ENCODE measurements at regions not wholly inside any gene's neighbourhood (a gene's known extent, or its start where the extent isn't known, plus 50 kb on each side); places are given as distances from the start of the nearest gene placed in this dataset.

GRCh38 chr18:44187090-44187489, 493.6 kb upstream of the SETBP1 start:
- no peak overlapping the region for H3K4me2 ChIP-seq (ENCODE audit: low read length)
- H3K27me3 ChIP-seq (ENCODE audit: control insufficient read depth, insufficient read depth, low read length): no peaks in the 10 kb centered on the region
- no peaks in the 10 kb centered on the region for H3K36me3 ChIP-seq (ENCODE audit: insufficient read depth, low read length)
- no peaks in the 10 kb centered on the region for H3K4me1 ChIP-seq (ENCODE audit: control insufficient read depth, insufficient read depth, low read length)
- H3K4me3 ChIP-seq (ENCODE audit: low read length): no peak overlapping the region
- H3K9me3 ChIP-seq (replicated peaks; ENCODE audit: low read length): no peaks in the 10 kb centered on the region
- H3K9ac ChIP-seq (ENCODE audit: low read depth, low read length): no peak overlapping the region

DNA sequence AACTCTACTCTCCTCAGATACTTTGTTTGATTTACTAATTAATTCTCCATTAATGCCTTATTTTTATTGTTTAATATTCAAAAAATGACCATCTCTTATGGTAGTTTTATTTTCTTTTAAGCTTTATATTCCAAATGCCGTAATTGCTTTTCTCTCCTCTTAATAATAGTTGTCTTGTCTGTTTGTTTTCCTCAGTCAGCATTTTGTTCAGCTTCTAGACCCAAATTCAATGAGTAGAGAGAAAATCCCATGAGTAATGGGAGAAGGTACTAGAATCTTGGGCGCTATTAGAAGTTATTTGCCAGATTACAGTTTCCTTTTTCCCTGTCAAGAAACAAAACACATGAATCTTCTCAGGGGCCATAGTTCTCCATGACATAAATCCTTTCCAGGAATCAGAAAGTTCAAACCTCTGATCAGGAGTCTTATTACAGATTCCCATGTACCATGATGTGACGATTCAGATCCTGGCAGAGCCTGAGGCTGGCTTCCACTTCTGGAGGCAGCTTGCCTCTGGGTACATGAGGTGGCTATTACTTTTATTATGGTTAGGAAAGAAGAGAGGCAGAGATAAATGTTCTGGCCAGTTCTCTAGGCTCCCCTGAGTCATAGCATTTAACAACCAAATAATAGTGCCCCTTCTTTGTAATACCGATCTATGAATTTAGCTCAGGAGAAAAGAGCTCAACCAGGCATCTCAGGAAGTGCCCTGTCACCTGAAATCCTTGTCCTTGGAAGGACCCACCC, 485.1 kb upstream of the SETBP1 start:
- Histone ChIP-seq H3K9me3 (replicated peaks; ENCODE audit: low read length) (no peaks in the 10 kb centered on the region), H3K9ac (ENCODE audit: low read depth, low read length) (no peak overlapping the region), H3K4me3 (ENCODE audit: low read length) (no peak overlapping the region), H3K4me1 (ENCODE audit: control insufficient read depth, insufficient read depth, low read length) (peaks cover 4% of the 10 kb centered on the region), H3K4me2 (ENCODE audit: low read length) (no peak overlapping the region), H3K36me3 (ENCODE audit: insufficient read depth, low read length) (no peaks in the 10 kb centered on the region), H3K27me3 (ENCODE audit: control insufficient read depth, insufficient read depth, low read length) (no peaks in the 10 kb centered on the region)

- Histone ChIP-seq H3K4me1 (ENCODE audit: control insufficient read depth, insufficient read depth, low read length) (peaks cover 4% of the 10 kb centered on the region), H3K36me3 (ENCODE audit: insufficient read depth, low read length) (no peaks in the 10 kb centered on the region), H3K9ac (ENCODE audit: low read depth, low read length) (no peak overlapping the region), H3K9me3 (replicated peaks; ENCODE audit: low read length) (no peaks in the 10 kb centered on the region), H3K27me3 (ENCODE audit: control insufficient read depth, insufficient read depth, low read length) (no peaks in the 10 kb centered on the region), H3K4me3 (ENCODE audit: low read length) (no peak overlapping the region), H3K4me2 (ENCODE audit: low read length) (no peak overlapping the region)
Measured at GRCh38 chr18:44197832-44198611, 482.7 kb upstream of the SETBP1 start.

DNA sequence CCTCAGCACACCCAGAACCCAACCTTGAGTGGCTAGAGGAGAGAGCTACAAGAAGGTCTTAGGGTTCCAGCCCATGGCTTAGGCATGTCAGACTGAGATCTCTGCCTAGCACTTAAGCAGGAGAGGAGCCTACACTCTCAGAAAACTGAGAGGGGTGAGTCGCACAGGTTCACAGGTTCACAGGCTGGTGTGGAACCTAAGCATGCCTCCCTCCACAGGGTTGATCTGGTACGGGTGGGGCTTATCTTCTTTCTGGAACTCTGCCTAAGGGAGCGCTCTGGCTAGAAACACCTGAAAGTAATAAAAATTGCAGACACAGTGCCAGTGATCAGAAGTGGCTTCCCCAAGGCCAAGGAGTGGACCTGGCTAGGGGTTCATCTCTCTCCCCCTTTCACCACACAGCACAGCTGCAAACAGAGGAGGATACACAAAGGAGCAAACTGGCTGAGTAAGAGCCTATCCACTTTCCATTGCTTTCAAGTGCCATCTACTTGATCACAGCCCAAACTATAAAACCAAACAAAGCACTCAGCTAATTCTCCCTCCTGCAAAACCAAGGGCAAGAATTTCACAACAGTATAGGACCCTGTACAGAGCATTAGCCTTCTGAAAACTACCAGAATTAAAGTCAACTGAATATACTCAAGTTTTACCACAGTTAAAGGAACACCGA, 481.9 kb upstream of the SETBP1 start:
- Histone ChIP-seq H3K4me2 (ENCODE audit: low read length) (no peak overlapping the region), H3K27me3 (ENCODE audit: control insufficient read depth, insufficient read depth, low read length) (no peaks in the 10 kb centered on the region), H3K9me3 (replicated peaks; ENCODE audit: low read length) (no peaks in the 10 kb centered on the region), H3K4me3 (ENCODE audit: low read length) (no peak overlapping the region), H3K9ac (ENCODE audit: low read depth, low read length) (no peak overlapping the region), H3K4me1 (ENCODE audit: control insufficient read depth, insufficient read depth, low read length) (peaks cover 4% of the 10 kb centered on the region), H3K36me3 (ENCODE audit: insufficient read depth, low read length) (no peaks in the 10 kb centered on the region)

- Histone ChIP-seq H3K9me3 (replicated peaks; ENCODE audit: low read length) (peaks cover 3% of the 10 kb centered on the region), H3K4me1 (ENCODE audit: control insufficient read depth, insufficient read depth, low read length) (no peaks in the 10 kb centered on the region)
Measured at GRCh38 chr18:44213293-44213692, 467.4 kb upstream of the SETBP1 start.

DNA sequence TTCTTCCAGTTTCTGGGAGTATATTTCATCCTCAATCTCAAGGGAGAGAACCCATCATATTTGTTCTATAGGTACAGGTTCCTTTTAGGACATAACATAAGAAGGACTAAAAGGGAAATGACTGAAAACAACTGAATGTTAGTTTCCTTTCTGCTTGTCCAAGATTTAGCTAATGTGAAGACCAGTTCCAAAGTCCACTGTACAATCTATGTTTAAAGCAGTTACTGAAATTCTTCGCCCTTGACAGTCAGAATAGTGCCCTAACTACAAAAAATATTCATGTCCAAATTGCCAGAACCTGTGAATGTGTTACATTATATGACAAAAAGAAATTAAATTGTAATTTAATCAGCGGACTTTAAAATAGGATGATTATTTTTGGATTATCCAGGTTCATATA, 466.3 kb upstream of the SETBP1 start:
- Histone ChIP-seq H3K9me3 (replicated peaks; ENCODE audit: low read length) (peaks cover 3% of the 10 kb centered on the region), H3K4me2 (ENCODE audit: low read length) (no peak overlapping the region), H3K4me1 (ENCODE audit: control insufficient read depth, insufficient read depth, low read length) (no peaks in the 10 kb centered on the region), H3K4me3 (ENCODE audit: low read length) (no peak overlapping the region), H3K27me3 (ENCODE audit: control insufficient read depth, insufficient read depth, low read length) (no peaks in the 10 kb centered on the region), H3K36me3 (ENCODE audit: insufficient read depth, low read length) (no peaks in the 10 kb centered on the region), H3K9ac (ENCODE audit: low read depth, low read length) (no peak overlapping the region)

More at GRCh38 chr18:44213293-44213692, 467.4 kb upstream of the SETBP1 start:
- H3K36me3 ChIP-seq (ENCODE audit: insufficient read depth, low read length): no peaks in the 10 kb centered on the region
- no peak overlapping the region for H3K4me3 ChIP-seq (ENCODE audit: low read length)
- H3K4me2 ChIP-seq (ENCODE audit: low read length): no peak overlapping the region
- no peaks in the 10 kb centered on the region for H3K27me3 ChIP-seq (ENCODE audit: control insufficient read depth, insufficient read depth, low read length)
- no peak overlapping the region for H3K9ac ChIP-seq (ENCODE audit: low read depth, low read length)

GRCh38 chr18:44216169-44216568, 464.5 kb upstream of the SETBP1 start:
- no peaks in the 10 kb centered on the region for H3K4me1 ChIP-seq (ENCODE audit: control insufficient read depth, insufficient read depth, low read length)
- no peaks in the 10 kb centered on the region for H3K36me3 ChIP-seq (ENCODE audit: insufficient read depth, low read length)

GRCh38 chr18:44227501-44227900, 453.2 kb upstream of the SETBP1 start:
- no peak overlapping the region for H3K4me3 ChIP-seq (ENCODE audit: low read length)
- no peaks in the 10 kb centered on the region for H3K4me1 ChIP-seq (ENCODE audit: control insufficient read depth, insufficient read depth, low read length)
- H3K4me2 ChIP-seq (ENCODE audit: low read length): no peak overlapping the region
- H3K27me3 ChIP-seq (ENCODE audit: control insufficient read depth, insufficient read depth, low read length): no peaks in the 10 kb centered on the region
- H3K9me3 ChIP-seq (replicated peaks; ENCODE audit: low read length): no peaks in the 10 kb centered on the region
- H3K36me3 ChIP-seq (ENCODE audit: insufficient read depth, low read length): no peaks in the 10 kb centered on the region
- H3K9ac ChIP-seq (ENCODE audit: low read depth, low read length): no peak overlapping the region

More at GRCh38 chr18:44216169-44216568, 464.5 kb upstream of the SETBP1 start:
- H3K9ac ChIP-seq (ENCODE audit: low read depth, low read length): no peak overlapping the region
- no peaks in the 10 kb centered on the region for H3K27me3 ChIP-seq (ENCODE audit: control insufficient read depth, insufficient read depth, low read length)
- peaks cover 2% of the 10 kb centered on the region for H3K9me3 ChIP-seq (replicated peaks; ENCODE audit: low read length)
- H3K4me3 ChIP-seq (ENCODE audit: low read length): no peak overlapping the region
- no peak overlapping the region for H3K4me2 ChIP-seq (ENCODE audit: low read length)

- Histone ChIP-seq H3K4me1 (ENCODE audit: control insufficient read depth, insufficient read depth, low read length) (no peaks in the 10 kb centered on the region), H3K36me3 (ENCODE audit: insufficient read depth, low read length) (no peaks in the 10 kb centered on the region), H3K9me3 (replicated peaks; ENCODE audit: low read length) (no peaks in the 10 kb centered on the region), H3K27me3 (ENCODE audit: control insufficient read depth, insufficient read depth, low read length) (no peaks in the 10 kb centered on the region), H3K4me3 (ENCODE audit: low read length) (no peak overlapping the region), H3K4me2 (ENCODE audit: low read length) (no peak overlapping the region), H3K9ac (ENCODE audit: low read depth, low read length) (no peak overlapping the region)
Measured at GRCh38 chr18:44229693-44230108, 451.0 kb upstream of the SETBP1 start.

- no peak overlapping the region for H3K9ac ChIP-seq (ENCODE audit: low read depth, low read length)
- H3K9me3 ChIP-seq (replicated peaks; ENCODE audit: low read length): no peaks in the 10 kb centered on the region
- no peak overlapping the region for H3K4me2 ChIP-seq (ENCODE audit: low read length)
- no peaks in the 10 kb centered on the region for H3K4me1 ChIP-seq (ENCODE audit: control insufficient read depth, insufficient read depth, low read length)
- H3K4me3 ChIP-seq (ENCODE audit: low read length): no peak overlapping the region
- no peaks in the 10 kb centered on the region for H3K27me3 ChIP-seq (ENCODE audit: control insufficient read depth, insufficient read depth, low read length)
- H3K36me3 ChIP-seq (ENCODE audit: insufficient read depth, low read length): no peaks in the 10 kb centered on the region
Measured at GRCh38 chr18:44231936-44232335, 448.8 kb upstream of the SETBP1 start.

DNA sequence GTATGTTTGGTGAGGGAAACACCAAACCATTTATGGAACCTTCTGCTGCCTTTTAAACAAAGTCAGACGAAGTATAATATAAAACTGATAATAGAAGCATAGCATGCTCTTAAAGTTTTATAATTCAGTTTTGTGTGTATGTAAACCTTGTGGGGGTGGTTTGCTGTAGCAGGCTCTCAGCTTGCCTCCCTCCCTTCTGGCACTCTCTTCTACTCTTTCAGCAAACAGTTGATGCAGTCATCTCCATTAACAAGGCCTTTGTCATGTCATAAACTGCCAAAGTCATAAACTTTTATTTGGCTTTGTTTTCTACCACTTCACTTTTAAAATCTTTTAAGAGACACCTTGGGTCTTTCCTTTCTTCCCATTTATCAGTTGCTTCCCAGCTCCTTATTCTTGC, 448.2 kb upstream of the SETBP1 start:
- Histone ChIP-seq H3K4me2 (ENCODE audit: low read length) (no peak overlapping the region), H3K4me1 (ENCODE audit: control insufficient read depth, insufficient read depth, low read length) (no peaks in the 10 kb centered on the region), H3K4me3 (ENCODE audit: low read length) (no peak overlapping the region), H3K36me3 (ENCODE audit: insufficient read depth, low read length) (no peaks in the 10 kb centered on the region), H3K27me3 (ENCODE audit: control insufficient read depth, insufficient read depth, low read length) (no peaks in the 10 kb centered on the region), H3K9me3 (replicated peaks; ENCODE audit: low read length) (no peaks in the 10 kb centered on the region), H3K9ac (ENCODE audit: low read depth, low read length) (no peak overlapping the region)
